SU-DHL-6 (cell line): ENCODE measurements at regions not wholly inside any gene's neighbourhood (a gene's known extent, or its start where the extent isn't known, plus 50 kb on each side); places are given as distances from the start of the nearest gene placed in this dataset.

Experiments used
- CTCF ChIP-seq: fragments of 200-600 bp; sonication (generic); IDR thresholded peaks from one replicate; pipeline ENCODE4 v1.5.1; 2017; ENCODE audit warnings: antibody characterized with exemption, mild to moderate bottlenecking, low read length, moderate library complexity; ENCODE audit not compliant: insufficient read depth, poor library complexity, severe bottlenecking
- EZH2phosphoT487 ChIP-seq: fragments of 200-600 bp; sonication (generic), shearing (Covaris generic); conservative IDR thresholded peaks from 2 replicates; pipeline ENCODE4 v1.6.1; 2018; ENCODE audit warnings: mild to moderate bottlenecking, antibody characterized with exemption, low read length, moderate library complexity, mixed read lengths

GRCh38 chr2:193502363-193503035 is 1307.8 kb upstream of the TMEFF2 start:
- TF ChIP-seq CTCF: no peak
- TF ChIP-seq EZH2phosphoT487: no peak
